ENCODE measurements at regions not wholly inside any gene's neighbourhood (a gene's known extent, or its start where the extent isn't known, plus 50 kb on each side); places are given as distances from the start of the nearest gene placed in this dataset.

GRCh38 chr11:91959411-91959810, 265.2 kb upstream of the FAT3 start:
- Histone ChIP-seq H3K27ac (no peak overlapping the region), H3K27me3 (no peaks in the 10 kb centered on the region), H3K4me1 (ENCODE audit: insufficient read depth) (no peaks in the 10 kb centered on the region), H3K4me3 (no peak overlapping the region), H4K20me1 (ENCODE audit: insufficient read depth, poor library complexity, severe bottlenecking) (no peaks in the 10 kb centered on the region), H3K9me2 (replicated peaks; ENCODE audit: insufficient read depth) (no peaks in the 10 kb centered on the region), H3K36me3 (replicated peaks; ENCODE audit: insufficient read depth, low read depth) (no peaks in the 10 kb centered on the region), H3K4me2 (no peak overlapping the region), H3K79me2 (no peaks in the 10 kb centered on the region), H2AFZ (no peak overlapping the region), H3K9me3 (ENCODE audit: low read depth) (peaks cover 4% of the 10 kb centered on the region)
- no peak for DNase-seq (ENCODE audit: low spot score)
- TF ChIP-seq EZH2 (IDR thresholded peaks at IDR 0.05; ENCODE audit: borderline replicate concordance) (no peak), CTCF (IDR thresholded peaks at IDR 0.05; ENCODE audit: poor library complexity) (no peak), EZH2phosphoT487 (IDR thresholded peaks at IDR 0.05; ENCODE audit: low read depth, severe bottlenecking, unreplicated experiment) (no peak)
- 39% methylated on average over 3 of the region's 3 CpGs for WGBS (ENCODE audit: low lambda C conversion rate, missing lambda C conversion rate)

GRCh38 chr11:91956711-91957110, 267.9 kb upstream of the FAT3 start:
- H3K4me2 ChIP-seq: no peak overlapping the region
- no peak for DNase-seq (ENCODE audit: low spot score)
- H3K79me2 ChIP-seq: no peaks in the 10 kb centered on the region
- H3K27ac ChIP-seq: no peak overlapping the region
- H3K9me3 ChIP-seq (ENCODE audit: low read depth): peaks cover 4% of the 10 kb centered on the region
- H4K20me1 ChIP-seq (ENCODE audit: insufficient read depth, poor library complexity, severe bottlenecking): no peaks in the 10 kb centered on the region
- H3K36me3 ChIP-seq (replicated peaks; ENCODE audit: insufficient read depth, low read depth): no peaks in the 10 kb centered on the region
- H2AFZ ChIP-seq: no peak overlapping the region
- 65% methylated on average over 1 of the region's 1 CpG for WGBS (ENCODE audit: low lambda C conversion rate, missing lambda C conversion rate)
- H3K4me1 ChIP-seq (ENCODE audit: insufficient read depth): no peaks in the 10 kb centered on the region
- no peaks in the 10 kb centered on the region for H3K27me3 ChIP-seq
- H3K9me2 ChIP-seq (replicated peaks; ENCODE audit: insufficient read depth): no peaks in the 10 kb centered on the region
- no peak for TF ChIP-seq CTCF (IDR thresholded peaks at IDR 0.05; ENCODE audit: poor library complexity)
- no peak for TF ChIP-seq EZH2phosphoT487 (IDR thresholded peaks at IDR 0.05; ENCODE audit: low read depth, severe bottlenecking, unreplicated experiment)
- TF ChIP-seq EZH2 (IDR thresholded peaks at IDR 0.05; ENCODE audit: borderline replicate concordance): no peak
- no peak overlapping the region for H3K4me3 ChIP-seq

- Histone ChIP-seq H3K4me1 (ENCODE audit: insufficient read depth) (no peaks in the 10 kb centered on the region), H3K27ac (no peak overlapping the region), H3K36me3 (replicated peaks; ENCODE audit: insufficient read depth, low read depth) (no peaks in the 10 kb centered on the region), H3K79me2 (no peaks in the 10 kb centered on the region), H3K4me3 (no peak overlapping the region), H3K27me3 (no peaks in the 10 kb centered on the region), H3K9me2 (replicated peaks; ENCODE audit: insufficient read depth) (no peaks in the 10 kb centered on the region), H3K9me3 (ENCODE audit: low read depth) (no peaks in the 10 kb centered on the region), H2AFZ (no peak overlapping the region), H4K20me1 (ENCODE audit: insufficient read depth, poor library complexity, severe bottlenecking) (no peaks in the 10 kb centered on the region), H3K4me2 (no peak overlapping the region)
- no peak for DNase-seq (ENCODE audit: low spot score)
- WGBS (ENCODE audit: low lambda C conversion rate, missing lambda C conversion rate): 74% methylated on average over 1 of the region's 1 CpG
- no peak for TF ChIP-seq EZH2phosphoT487 (IDR thresholded peaks at IDR 0.05; ENCODE audit: low read depth, severe bottlenecking, unreplicated experiment)
Observed at GRCh38 chr11:91955206-91955605, 269.4 kb upstream of the FAT3 start.

- Histone ChIP-seq H3K36me3 (replicated peaks; ENCODE audit: insufficient read depth, low read depth) (no peaks in the 10 kb centered on the region), H4K20me1 (ENCODE audit: insufficient read depth, poor library complexity, severe bottlenecking) (no peaks in the 10 kb centered on the region), H3K4me2 (no peak overlapping the region), H3K27me3 (no peaks in the 10 kb centered on the region), H2AFZ (no peak overlapping the region), H3K9me2 (replicated peaks; ENCODE audit: insufficient read depth) (no peaks in the 10 kb centered on the region), H3K4me3 (no peak overlapping the region), H3K27ac (no peak overlapping the region), H3K4me1 (ENCODE audit: insufficient read depth) (no peaks in the 10 kb centered on the region), H3K9me3 (ENCODE audit: low read depth) (no peaks in the 10 kb centered on the region), H3K79me2 (no peaks in the 10 kb centered on the region)
- DNase-seq (ENCODE audit: low spot score): no peak
- 89% methylated on average over 5 of the region's 5 CpGs for WGBS (ENCODE audit: low lambda C conversion rate, missing lambda C conversion rate)
- TF ChIP-seq CTCF (IDR thresholded peaks at IDR 0.05; ENCODE audit: poor library complexity): no peak
- no peak for TF ChIP-seq EZH2phosphoT487 (IDR thresholded peaks at IDR 0.05; ENCODE audit: low read depth, severe bottlenecking, unreplicated experiment)
- no peak for TF ChIP-seq EZH2 (IDR thresholded peaks at IDR 0.05; ENCODE audit: borderline replicate concordance)
Observed at GRCh38 chr11:91952056-91952455, 272.6 kb upstream of the FAT3 start.

Measured in hepatocyte (in vitro differentiated cells).